Smooth muscle cell of the brain vasculature (primary cell): ENCODE measurements at regions not wholly inside any gene's neighbourhood (a gene's known extent, or its start where the extent isn't known, plus 50 kb on each side); places are given as distances from the start of the nearest gene placed in this dataset.
"Not testable (repeated sequence)": the region's sequence is repeated elsewhere in the genome, so short reads cannot be mapped to it uniquely, and the experiment has no call there.

Experiments
- DNase-seq: peaks from one replicate; pipeline ENCODE4 v3.0.0-alpha.2; 2012; ENCODE audit warnings: low read depth, low spot score

- DNase-seq: not testable (repeated sequence)
These were observed 670.2 kb upstream of the CTNND2 start for GRCh38 chr5:12574298-12575093.

GRCh38 chr5:12573916-12574297 lies 669.7 kb upstream of the CTNND2 start:
- not testable (repeated sequence) for DNase-seq

DNA sequence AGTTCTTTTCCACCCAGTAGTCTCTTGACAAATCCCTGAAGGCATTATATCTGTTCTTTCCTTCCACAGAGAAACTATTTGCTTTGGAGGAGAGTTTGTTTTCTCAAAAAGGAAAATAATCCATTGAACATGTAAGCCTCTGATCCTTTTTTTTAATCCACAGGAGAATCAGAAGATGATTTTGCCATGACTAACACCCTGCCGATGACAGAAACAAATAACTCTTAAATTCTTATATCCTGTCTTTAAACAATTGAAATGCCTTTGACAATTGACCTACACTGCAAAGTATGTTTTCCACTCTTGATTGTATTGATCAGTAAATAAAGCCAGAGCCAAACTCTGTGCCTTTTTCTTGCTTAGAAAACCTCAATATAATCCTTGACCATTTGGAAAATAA lies 666.4 kb upstream of the CTNND2 start:
- DNase-seq: no peak

GRCh38 chr5:12566441-12566840 lies 662.2 kb upstream of the CTNND2 start:
- DNase-seq: no peak

DNA sequence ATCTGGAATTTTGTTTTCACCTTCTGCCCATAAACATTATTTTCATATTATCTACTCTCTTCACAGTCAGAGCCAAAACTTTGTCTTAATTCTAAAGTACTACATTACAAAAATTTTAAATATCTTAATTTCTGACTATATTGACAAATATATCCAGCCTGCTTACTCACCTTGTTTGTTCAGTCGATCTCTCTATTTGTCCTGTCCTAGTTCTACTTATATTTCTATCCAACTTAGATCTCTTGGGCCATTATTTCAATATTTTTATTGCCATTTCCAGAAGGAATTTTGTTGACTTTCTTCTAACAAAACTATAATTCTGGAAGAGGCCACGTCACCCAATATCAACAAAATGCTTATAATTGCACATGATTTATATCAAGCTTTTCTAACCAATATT lies 652.8 kb upstream of the CTNND2 start:
- DNase-seq: no peak

GRCh38 chr5:12526113-12526512 lies 621.9 kb upstream of the CTNND2 start:
- no peak for DNase-seq

GRCh38 chr5:12522116-12522515 lies 617.9 kb upstream of the CTNND2 start:
- no peak for DNase-seq

GRCh38 chr5:12504983-12505382 lies 600.7 kb upstream of the CTNND2 start:
- not testable (repeated sequence) for DNase-seq

DNA sequence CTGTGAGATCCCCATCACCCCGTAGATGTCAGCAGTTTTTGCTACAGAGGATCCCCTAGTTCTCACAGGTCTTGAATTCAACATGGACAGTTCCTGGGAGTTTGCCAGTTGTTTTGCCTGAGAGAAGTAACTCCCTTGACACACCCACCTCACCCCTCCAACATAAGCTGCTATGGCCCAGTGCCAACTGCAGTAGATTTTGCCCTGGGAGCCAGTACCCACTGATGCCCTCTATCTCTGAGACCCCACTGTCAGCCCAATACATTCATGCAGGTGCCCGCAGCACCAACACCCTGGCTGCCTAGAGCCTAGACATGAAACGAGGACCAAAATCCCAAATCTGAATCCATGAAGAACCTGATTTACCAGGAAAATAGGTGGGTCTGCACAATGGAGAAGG lies 583.9 kb upstream of the CTNND2 start:
- DNase-seq: no peak

DNA sequence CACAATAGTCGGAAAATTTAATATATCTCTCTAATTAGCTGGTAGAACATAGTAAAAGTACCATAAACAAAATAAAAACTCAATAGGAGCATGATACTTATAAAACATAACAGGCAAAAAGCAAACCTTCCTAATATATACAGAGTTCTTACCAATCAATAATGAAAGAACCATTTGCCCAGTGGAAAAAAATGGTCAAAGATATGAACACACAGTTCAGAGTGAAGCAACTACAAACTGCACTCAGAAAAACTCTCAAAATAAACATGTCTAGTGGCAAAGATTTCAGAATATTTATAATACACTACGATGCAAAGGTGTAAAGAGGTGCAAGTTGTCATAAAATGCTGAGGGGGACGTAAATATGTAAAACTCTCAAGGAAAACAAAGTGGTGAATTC lies 576.2 kb upstream of the CTNND2 start:
- no peak for DNase-seq

DNA sequence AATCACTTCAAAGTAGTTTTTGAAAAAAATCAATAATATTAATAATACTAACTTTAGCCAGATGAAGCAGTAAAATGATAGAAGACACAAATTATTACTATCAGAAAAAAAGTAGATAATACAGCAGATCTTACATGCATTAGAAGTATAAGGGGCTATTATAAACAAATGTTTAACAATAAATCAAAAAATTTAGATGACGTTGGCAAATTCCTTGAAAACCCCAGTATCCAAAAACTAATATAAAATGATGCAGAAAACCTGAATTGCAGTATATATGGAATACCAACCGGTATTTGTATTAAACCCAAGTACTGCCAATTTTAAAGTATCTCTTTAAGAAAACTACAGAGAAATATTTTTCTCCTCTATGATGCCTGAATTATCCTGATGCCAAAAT lies 573.3 kb upstream of the CTNND2 start:
- DNase-seq: no peak

DNA sequence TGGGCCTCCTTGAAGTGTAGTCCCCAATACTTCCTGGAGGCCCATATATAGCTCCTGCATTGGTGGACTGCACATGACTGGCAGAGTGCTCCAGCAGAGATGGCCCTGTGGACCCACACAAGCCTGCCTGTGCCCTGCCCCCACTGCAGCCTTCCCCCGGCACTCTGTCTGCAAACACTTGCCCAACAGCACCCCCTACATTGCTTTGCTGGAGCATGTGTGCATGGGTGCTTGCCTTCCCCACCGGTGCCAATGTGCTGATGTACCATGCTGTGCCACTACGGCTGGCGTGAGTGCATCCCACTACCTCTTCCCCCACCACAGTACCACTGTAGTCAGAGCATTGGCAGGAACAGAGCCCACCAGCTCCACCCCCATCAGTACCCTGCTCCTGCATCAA lies 563.6 kb upstream of the CTNND2 start:
- no peak for DNase-seq

- no peak for DNase-seq
These were observed 556.4 kb upstream of the CTNND2 start for GRCh38 chr5:12460493-12461261.

DNA sequence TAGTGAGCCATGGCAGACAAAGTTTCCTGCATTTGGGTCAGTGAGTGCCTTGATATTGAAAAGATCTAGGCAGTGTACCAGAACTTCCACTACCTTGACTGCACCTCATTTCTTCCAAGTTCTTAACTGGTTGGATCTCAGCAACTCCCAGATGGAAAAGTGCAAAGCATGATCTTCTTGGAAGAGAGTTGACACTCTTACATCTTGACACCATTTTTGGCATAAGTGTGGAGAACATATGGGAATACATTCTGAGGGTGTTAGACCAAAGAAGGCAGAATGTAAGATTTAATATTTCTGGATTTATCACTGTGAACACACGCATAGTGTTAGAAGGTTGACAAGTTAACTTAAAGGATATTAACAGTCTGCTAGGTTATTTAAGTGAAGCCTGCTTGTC lies 555.1 kb upstream of the CTNND2 start:
- DNase-seq: no peak

DNA sequence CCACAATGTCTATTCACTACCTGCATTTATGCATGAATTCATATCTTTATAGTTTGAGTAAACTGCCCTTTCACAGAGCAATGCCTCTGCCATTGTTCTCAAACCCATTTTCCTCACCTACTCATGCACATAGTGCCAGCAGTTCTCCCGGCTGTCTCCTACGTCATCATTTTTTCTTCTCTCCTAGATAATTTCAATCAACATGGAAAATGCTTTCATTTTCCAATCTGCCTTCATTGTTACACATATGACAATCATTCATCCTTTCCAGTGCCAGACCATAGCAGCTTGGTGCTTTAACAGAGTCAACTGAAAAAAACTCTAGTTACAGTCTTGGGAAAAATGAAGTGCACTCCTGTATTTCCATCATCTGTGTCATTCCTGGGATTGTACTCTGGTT lies 514.8 kb upstream of the CTNND2 start:
- DNase-seq: no peak

DNA sequence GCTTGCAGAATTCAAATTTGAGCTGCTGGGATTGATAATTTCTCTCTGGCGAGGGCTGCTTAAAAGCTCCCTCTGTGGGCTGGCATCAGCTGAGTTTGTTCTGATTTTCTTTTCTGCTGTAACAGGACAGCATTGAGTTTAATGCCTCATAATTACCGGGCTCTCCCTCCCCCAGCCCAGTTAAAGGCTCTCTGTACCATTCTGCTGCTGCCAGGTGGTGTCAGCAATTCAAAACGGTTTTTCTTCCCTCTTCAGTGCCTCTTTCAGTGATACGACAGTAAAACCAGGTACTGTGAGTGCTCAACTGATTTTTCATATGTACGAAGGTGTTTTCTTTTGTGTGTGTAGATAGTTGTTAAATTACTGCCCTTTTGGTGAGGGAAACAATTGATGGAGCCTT lies 509.3 kb upstream of the CTNND2 start:
- no peak for DNase-seq

DNA sequence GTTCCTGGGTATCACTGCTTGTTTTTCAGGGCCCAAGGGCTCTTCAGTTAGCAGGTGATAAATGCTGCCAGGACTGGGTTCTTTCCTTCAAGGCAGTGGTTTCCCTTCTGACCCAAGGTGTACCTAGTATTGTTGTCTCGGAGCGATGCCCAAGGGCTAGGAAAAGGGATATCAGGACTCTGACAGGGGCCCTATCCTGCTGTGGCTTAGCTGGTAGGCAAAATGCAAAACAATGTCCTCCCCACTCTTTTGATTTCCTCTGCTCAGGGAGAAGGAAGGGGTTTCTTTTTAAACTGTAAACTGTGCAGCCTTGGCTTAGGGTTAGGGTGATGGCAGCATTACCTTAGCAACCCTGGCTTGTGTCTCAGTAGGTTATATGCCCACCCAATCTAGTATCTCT lies 508.8 kb upstream of the CTNND2 start:
- DNase-seq: no peak

GRCh38 chr5:12399868-12400267 lies 495.6 kb upstream of the CTNND2 start:
- DNase-seq: no peak

GRCh38 chr5:12392246-12392645 lies 488.0 kb upstream of the CTNND2 start:
- no peak for DNase-seq

DNA sequence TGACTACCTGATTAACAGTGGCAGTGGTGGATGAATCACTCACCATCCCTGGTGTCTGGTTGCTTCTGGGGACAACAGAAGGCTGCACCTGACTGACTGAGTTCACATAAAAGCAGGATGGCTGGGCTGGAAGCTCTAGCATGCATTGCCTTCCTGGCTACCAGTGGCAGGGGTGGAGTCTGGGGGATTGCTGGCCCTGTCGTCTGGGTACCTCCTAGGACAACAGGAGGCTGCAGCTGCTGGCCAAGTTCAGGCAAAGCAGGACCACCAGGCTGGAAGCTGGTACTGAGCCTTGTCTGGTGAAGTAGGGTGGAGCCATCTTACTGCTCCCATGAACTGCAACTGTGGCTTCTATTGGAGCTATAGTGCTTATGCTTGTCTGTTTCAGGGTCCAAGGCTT lies 480.8 kb upstream of the CTNND2 start:
- no peak for DNase-seq

DNA sequence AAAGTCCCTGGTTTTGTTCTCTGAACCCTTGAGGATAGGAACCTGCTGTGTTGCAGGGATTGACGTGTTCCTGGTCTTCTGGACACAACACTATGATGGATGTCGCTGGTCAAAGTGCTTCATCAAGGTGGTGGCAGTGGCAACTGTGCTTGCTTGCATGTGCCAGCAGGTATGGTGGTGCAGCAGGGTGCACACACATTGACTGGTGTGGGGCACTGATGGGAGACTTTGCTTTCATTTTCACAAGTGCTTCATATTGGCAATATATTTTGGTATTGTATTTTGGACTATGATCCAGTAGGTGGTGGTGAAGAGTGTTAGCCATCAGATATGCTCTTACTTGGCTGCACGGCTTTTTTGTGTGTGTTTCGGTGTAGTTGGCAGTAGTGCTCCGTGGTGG lies 479.8 kb upstream of the CTNND2 start:
- no peak for DNase-seq

- no peak for DNase-seq
These were observed 463.7 kb upstream of the CTNND2 start for GRCh38 chr5:12367973-12368372.

DNA sequence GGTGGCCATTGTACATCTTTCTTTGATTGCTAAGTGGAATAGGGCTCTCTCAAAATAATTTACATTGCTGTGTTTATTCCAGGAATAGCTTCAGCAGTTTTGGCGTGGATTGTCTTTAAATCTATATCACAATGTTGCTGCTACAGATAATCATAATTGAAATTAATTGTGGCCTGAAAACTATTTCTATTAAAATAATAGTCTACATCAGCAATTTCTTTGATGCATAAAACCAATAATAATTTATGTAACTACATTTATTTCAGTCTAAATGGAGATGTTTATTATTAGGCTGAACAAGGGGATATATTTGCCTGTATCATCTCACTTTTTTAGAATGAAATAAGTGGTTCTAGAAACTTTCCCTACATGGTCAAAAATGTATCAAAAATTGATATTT lies 456.0 kb upstream of the CTNND2 start:
- DNase-seq: no peak
